WERI-Rb-1 (cell line): ENCODE measurements at regions not wholly inside any gene's neighbourhood (a gene's known extent, or its start where the extent isn't known, plus 50 kb on each side); places are given as distances from the start of the nearest gene placed in this dataset.

Experiments
- DNase-seq: peaks from one replicate; pipeline ENCODE4 v3.0.0-alpha.2; 2020
- H3K27ac ChIP-seq: fragments of 250-450 bp; sonication (Bioruptor Pico); 2 replicates; pipeline ENCODE4 v1.5.1; 2020; ENCODE audit warnings: mild to moderate bottlenecking, moderate library complexity
- H3K27me3 ChIP-seq: fragments of 250-450 bp; sonication (Bioruptor Pico); 2 replicates; pipeline ENCODE4 v1.5.1; 2021; ENCODE audit warnings: mild to moderate bottlenecking, low read depth, moderate library complexity; ENCODE audit not compliant: insufficient read depth, severe bottlenecking
- H3K36me3 ChIP-seq: fragments of 250-450 bp; sonication (Bioruptor Pico); 2 replicates; pipeline ENCODE4 v1.5.1; 2020; ENCODE audit warnings: mild to moderate bottlenecking, moderate library complexity
- H3K4me3 ChIP-seq: 2 replicates; pipeline ENCODE4 v1.5.1; 2011; ENCODE audit warnings: low read depth, mild to moderate bottlenecking, control low read depth, low read length
- H3K9me3 ChIP-seq: fragments of 250-450 bp; sonication (Bioruptor Pico); 2 replicates; pipeline ENCODE4 v1.5.1; 2021; ENCODE audit warnings: mild to moderate bottlenecking, moderate library complexity; ENCODE audit not compliant: severe bottlenecking
- TF ChIP-seq, protein P1 (sequence below): IDR thresholded peaks from 2 replicates; pipeline ENCODE4 v1.5.1; 2011; ENCODE audit warnings: low read depth, mild to moderate bottlenecking, control low read depth, inconsistent platforms, low read length

DNA sequence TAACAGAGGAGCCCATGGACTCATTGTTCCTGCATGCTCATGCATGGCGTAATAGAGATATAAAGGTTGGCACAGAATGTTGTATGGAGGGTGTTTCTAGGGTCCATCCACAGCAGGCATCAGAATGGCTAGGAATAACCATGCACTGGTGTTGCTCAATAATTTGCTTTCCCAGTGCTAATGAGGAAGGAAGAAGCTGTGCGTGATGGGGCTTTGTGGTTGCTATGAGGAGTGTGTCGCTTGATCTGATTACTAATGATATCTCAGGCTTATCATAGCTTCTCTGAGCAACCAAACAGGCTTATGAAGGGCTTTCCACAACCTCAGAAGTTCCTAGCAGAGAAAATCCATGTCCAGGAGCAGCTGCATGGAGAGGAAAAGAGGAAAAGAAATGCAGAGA, 151.3 kb upstream of the TRPC7 start:
- no peak overlapping the region for H3K27ac ChIP-seq
- H3K36me3 ChIP-seq: no peaks in the 10 kb centered on the region
- DNase-seq: peak; percentile 21
- TF ChIP-seq, protein P1, sequence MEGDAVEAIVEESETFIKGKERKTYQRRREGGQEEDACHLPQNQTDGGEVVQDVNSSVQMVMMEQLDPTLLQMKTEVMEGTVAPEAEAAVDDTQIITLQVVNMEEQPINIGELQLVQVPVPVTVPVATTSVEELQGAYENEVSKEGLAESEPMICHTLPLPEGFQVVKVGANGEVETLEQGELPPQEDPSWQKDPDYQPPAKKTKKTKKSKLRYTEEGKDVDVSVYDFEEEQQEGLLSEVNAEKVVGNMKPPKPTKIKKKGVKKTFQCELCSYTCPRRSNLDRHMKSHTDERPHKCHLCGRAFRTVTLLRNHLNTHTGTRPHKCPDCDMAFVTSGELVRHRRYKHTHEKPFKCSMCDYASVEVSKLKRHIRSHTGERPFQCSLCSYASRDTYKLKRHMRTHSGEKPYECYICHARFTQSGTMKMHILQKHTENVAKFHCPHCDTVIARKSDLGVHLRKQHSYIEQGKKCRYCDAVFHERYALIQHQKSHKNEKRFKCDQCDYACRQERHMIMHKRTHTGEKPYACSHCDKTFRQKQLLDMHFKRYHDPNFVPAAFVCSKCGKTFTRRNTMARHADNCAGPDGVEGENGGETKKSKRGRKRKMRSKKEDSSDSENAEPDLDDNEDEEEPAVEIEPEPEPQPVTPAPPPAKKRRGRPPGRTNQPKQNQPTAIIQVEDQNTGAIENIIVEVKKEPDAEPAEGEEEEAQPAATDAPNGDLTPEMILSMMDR: no peak
- no peaks in the 10 kb centered on the region for H3K9me3 ChIP-seq
- no peaks in the 10 kb centered on the region for H3K27me3 ChIP-seq
- H3K4me3 ChIP-seq: no peak overlapping the region

DNA sequence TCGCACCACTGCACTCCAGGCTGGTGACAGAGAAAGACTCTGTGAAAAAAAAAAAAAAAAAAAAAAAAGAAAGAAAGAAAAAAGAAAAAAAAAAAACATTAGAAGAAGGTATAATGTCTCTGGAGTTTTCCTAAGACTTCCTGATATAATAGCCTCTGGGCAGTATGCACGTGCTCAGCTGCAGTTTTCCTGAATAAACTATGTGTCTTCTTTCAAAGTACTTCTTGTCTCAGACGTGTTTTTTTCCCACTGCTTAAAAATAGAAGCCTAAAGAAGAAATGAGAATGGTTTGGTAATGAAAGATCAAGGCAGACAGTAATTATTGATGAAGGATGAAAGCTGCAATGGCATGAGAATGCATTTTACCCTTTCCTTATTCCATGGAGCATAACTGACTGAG, 148.1 kb upstream of the TRPC7 start:
- TF ChIP-seq, protein P1: no peak
- DNase-seq: no peak

DNA sequence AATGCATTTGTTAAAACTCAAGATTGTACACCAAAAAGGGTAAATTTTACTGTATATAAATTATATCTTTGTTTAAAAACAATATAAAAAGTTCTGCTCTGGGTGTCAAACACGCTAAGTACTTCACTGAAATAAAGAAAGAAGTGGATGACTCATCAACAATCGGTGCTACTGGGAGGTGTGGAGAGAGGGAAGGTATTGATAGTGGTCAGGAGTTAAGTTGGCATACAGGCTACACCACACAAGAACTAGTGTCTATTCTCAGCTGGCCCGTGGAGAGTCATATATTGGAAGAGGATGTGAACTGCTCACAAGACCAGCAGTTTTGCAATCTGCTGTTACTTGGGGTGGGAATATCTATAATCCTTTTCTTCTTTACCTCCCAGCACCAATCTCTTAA, 145.7 kb upstream of the TRPC7 start:
- Histone ChIP-seq H3K4me3 (no peak overlapping the region), H3K27ac (no peak overlapping the region), H3K36me3 (no peaks in the 10 kb centered on the region), H3K9me3 (no peaks in the 10 kb centered on the region), H3K27me3 (no peaks in the 10 kb centered on the region)
- no peak for DNase-seq
- TF ChIP-seq, protein P1: no peak

More for the DNA sequence above, 148.1 kb upstream of the TRPC7 start:
- Histone ChIP-seq H3K4me3 (no peak overlapping the region), H3K9me3 (no peaks in the 10 kb centered on the region), H3K27ac (no peak overlapping the region), H3K36me3 (no peaks in the 10 kb centered on the region), H3K27me3 (no peaks in the 10 kb centered on the region)

DNA sequence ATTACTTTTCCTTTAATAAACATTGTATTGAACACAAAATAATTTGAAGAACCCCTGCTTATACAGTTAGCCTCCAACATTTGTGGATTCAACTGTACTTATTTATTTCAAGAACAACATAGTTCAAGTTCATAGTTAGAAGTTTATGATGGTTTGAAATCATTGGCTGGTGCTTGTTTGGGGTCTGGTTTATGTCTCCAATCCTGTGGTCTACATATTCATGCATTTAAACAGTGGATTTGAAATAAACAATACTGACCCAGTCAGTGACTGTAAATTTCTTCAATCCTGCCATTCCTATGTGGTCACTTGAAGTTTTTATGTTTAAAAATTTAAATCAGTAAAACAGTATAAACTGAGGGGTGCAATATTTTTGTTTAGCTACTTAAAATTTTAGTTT, 145.1 kb upstream of the TRPC7 start:
- H3K27me3 ChIP-seq: no peaks in the 10 kb centered on the region
- TF ChIP-seq, protein P1: no peak
- no peak for DNase-seq
- H3K27ac ChIP-seq: no peak overlapping the region
- H3K4me3 ChIP-seq: no peak overlapping the region
- no peaks in the 10 kb centered on the region for H3K9me3 ChIP-seq
- no peaks in the 10 kb centered on the region for H3K36me3 ChIP-seq

DNA sequence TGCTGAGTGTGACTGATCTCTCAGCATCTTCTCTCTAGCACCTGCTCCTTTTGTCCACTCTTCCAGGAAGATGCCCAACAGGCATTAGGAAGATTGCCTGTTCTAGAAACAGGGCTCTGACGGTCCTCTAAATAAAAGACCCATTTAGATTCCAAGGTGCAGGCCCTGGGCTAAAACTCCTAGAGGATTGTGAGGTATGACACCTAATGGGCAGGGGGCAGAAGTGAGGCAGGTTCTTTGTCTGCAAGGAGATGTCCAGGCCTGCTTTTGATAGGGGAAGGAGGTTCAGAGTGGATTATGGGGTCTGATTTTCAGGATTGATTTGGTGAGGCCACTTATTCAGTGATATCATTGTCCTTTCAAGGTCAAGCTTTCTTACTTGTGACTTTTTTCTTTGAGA, 140.8 kb upstream of the TRPC7 start:
- H3K27me3 ChIP-seq: no peaks in the 10 kb centered on the region
- H3K4me3 ChIP-seq: no peak overlapping the region
- H3K9me3 ChIP-seq: no peaks in the 10 kb centered on the region
- DNase-seq: no peak
- no peaks in the 10 kb centered on the region for H3K36me3 ChIP-seq
- no peak overlapping the region for H3K27ac ChIP-seq
- TF ChIP-seq, protein P1: 0 out of 2 replicates have a peak, but pooled peaks have one; percentile 8

DNA sequence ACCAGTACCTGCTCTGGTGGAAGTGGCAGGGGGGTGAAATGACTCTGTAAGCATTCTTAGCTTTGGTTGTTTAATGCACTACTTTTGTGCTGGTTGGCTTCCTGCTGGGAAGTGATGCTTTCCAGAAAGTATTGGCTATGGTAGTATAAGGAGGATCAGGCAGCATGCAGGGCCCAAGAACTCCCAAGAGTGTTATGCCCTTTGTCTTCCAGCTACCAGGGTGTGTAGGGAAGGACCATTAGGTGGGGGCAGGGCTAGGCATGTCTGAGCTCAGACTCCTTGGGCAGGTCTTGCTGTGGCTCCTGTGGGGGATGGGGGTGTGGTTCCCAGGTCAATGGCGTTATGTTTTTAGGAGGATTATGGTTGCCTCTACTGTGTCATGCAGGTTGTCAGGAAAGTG, 135.8 kb upstream of the TRPC7 start:
- H3K36me3 ChIP-seq: no peaks in the 10 kb centered on the region
- TF ChIP-seq, protein P1: no peak
- no peaks in the 10 kb centered on the region for H3K27me3 ChIP-seq
- H3K9me3 ChIP-seq: peaks cover 3% of the 10 kb centered on the region
- no peak overlapping the region for H3K4me3 ChIP-seq
- no peak for DNase-seq
- H3K27ac ChIP-seq: no peak overlapping the region
